GM23338 (cell line): ENCODE measurements at regions not wholly inside any gene's neighbourhood (a gene's known extent, or its start where the extent isn't known, plus 50 kb on each side); places are given as distances from the start of the nearest gene placed in this dataset.

ENCODE experiments used
- ATAC-seq: fragments of 200-7000 bp; cut with Tn5 transposase; 3 replicates; pipeline ENCODE4 v1.9.1; 2020
- DNase-seq: peaks from one replicate; pipeline ENCODE4 v3.0.0-alpha.2; 2015; ENCODE audit warnings: low spot score
- H2AFZ ChIP-seq: fragments of 200-600 bp; sonication (generic); 2 replicates; pipeline ENCODE4 v1.8.0; 2016; ENCODE audit warnings: antibody characterized with exemption, mild to moderate bottlenecking, moderate library complexity
- H3F3A ChIP-seq: fragments of 200-600 bp; sonication (generic); replicated peaks from 2 replicates; pipeline ENCODE4 v1.8.0; 2017; ENCODE audit warnings: antibody characterized with exemption, mixed run types, low read depth
- H3K27ac ChIP-seq: fragments of 200-600 bp; sonication (generic); 2 replicates; pipeline ENCODE4 v1.6.1; 2016; ENCODE audit warnings: low read depth
- H3K27me3 ChIP-seq: fragments of 200-600 bp; sonication (generic); 2 replicates; pipeline ENCODE4 v1.8.0; 2016; ENCODE audit warnings: mild to moderate bottlenecking, mixed run types, moderate library complexity; ENCODE audit not compliant: insufficient read depth
- H3K36me3 ChIP-seq: fragments of 200-600 bp; sonication (generic); 2 replicates; pipeline ENCODE4 v1.8.0; 2016; ENCODE audit warnings: mild to moderate bottlenecking; ENCODE audit not compliant: insufficient read depth
- H3K4me1 ChIP-seq: fragments of 200-600 bp; sonication (generic); 2 replicates; pipeline ENCODE4 v1.8.0; 2016; ENCODE audit warnings: mild to moderate bottlenecking, moderate library complexity; ENCODE audit not compliant: insufficient read depth
- H3K4me2 ChIP-seq: fragments of 200-600 bp; sonication (generic); 2 replicates; pipeline ENCODE4 v1.7.1; 2017; ENCODE audit warnings: mixed run types
- H3K4me3 ChIP-seq: fragments of 200-600 bp; sonication (generic); 2 replicates; pipeline ENCODE4 v1.6.1; 2016; ENCODE audit warnings: mixed run types
- H3K79me2 ChIP-seq: fragments of 200-600 bp; sonication (generic); replicated peaks from 2 replicates; pipeline ENCODE4 v1.8.0; 2017; ENCODE audit warnings: mild to moderate bottlenecking; ENCODE audit not compliant: insufficient read depth
- H3K9me2 ChIP-seq: fragments of 200-600 bp; sonication (generic); 2 replicates; pipeline ENCODE4 v1.8.0; 2017; ENCODE audit not compliant: insufficient read depth
- H4K20me1 ChIP-seq: fragments of 200-600 bp; sonication (generic); replicated peaks from 2 replicates; pipeline ENCODE4 v1.8.0; 2017; ENCODE audit warnings: mild to moderate bottlenecking; ENCODE audit not compliant: insufficient read depth
- H3K27ac Mint-ChIP-seq: 2 replicates; pipeline ENCODE4 v1.8.0; 2020; ENCODE audit warnings: inconsistent platforms, mild to moderate bottlenecking, moderate library complexity, mixed read lengths
- H3K27me3 Mint-ChIP-seq: 3 replicates; pipeline ENCODE4 v1.8.0; 2022; ENCODE audit warnings: low read depth, mild to moderate bottlenecking, moderate library complexity, mixed read lengths, inconsistent platforms; ENCODE audit not compliant: insufficient read depth, poor library complexity
- H3K36me3 Mint-ChIP-seq: 3 replicates; pipeline ENCODE4 v1.8.0; 2021; ENCODE audit warnings: low read depth, mild to moderate bottlenecking, inconsistent platforms, moderate library complexity, mixed read lengths
- H3K4me1 Mint-ChIP-seq: 3 replicates; pipeline ENCODE4 v1.8.0; 2020; ENCODE audit warnings: mild to moderate bottlenecking, inconsistent platforms, mixed read lengths
- H3K4me3 Mint-ChIP-seq: 3 replicates; pipeline ENCODE4 v1.8.0; 2021; ENCODE audit warnings: moderate library complexity, mild to moderate bottlenecking, inconsistent platforms, mixed read lengths
- H3K9me3 Mint-ChIP-seq: 3 replicates; pipeline ENCODE4 v1.8.0; 2020; ENCODE audit warnings: moderate library complexity, mild to moderate bottlenecking, inconsistent platforms, mixed read lengths
- CREB1 ChIP-seq: fragments of 250-450 bp; sonication (Bioruptor Pico); IDR thresholded peaks from 2 replicates; pipeline ENCODE4 v1.5.0; 2020; ENCODE audit warnings: low read depth, mild to moderate bottlenecking, moderate library complexity
- CTCF ChIP-seq, 2 experiments: fragments of 200-600 bp in 1 of 2; sonication (generic) in 1 of 2; conservative IDR thresholded peaks; 2 replicates each; pipeline versions ENCODE4 v1.5.1 to v1.6.1; 2016 to 2017; ENCODE audit warnings: antibody characterized with exemption in 2 of 2, low read depth in 2 of 2, mild to moderate bottlenecking in 2 of 2, moderate library complexity in 1 of 2
- EZH2 ChIP-seq: fragments of 200-600 bp; sonication (generic); IDR thresholded peaks from one replicate; pipeline ENCODE4 v1.8.0; 2017; ENCODE audit warnings: antibody characterized with exemption, mild to moderate bottlenecking, low read depth; ENCODE audit not compliant: unreplicated experiment
- EZH2phosphoT487 ChIP-seq: fragments of 200-600 bp; sonication (generic); IDR thresholded peaks from one replicate; pipeline ENCODE4 v1.8.1; 2018; ENCODE audit warnings: antibody characterized with exemption; ENCODE audit not compliant: unreplicated experiment
- JUNB ChIP-seq: IDR thresholded peaks from one replicate; pipeline ENCODE4 v1.6.1; 2016; ENCODE audit warnings: antibody characterized with exemption; ENCODE audit not compliant: unreplicated experiment
- NANOG ChIP-seq: IDR thresholded peaks from 2 replicates; pipeline ENCODE4 v1.6.1; 2016; ENCODE audit warnings: antibody characterized with exemption, borderline replicate concordance
- STAT1 ChIP-seq: IDR thresholded peaks from one replicate; pipeline ENCODE4 v1.6.1; 2016; ENCODE audit warnings: antibody characterized with exemption; ENCODE audit not compliant: unreplicated experiment
- ZNF114 ChIP-seq: fragments of 250-450 bp; sonication (Bioruptor Pico); IDR thresholded peaks from 2 replicates; pipeline ENCODE4 v1.5.0; 2020; ENCODE audit warnings: mild to moderate bottlenecking, moderate library complexity
- ZNF462 ChIP-seq: fragments of 250-450 bp; sonication (Bioruptor Pico); IDR thresholded peaks from 2 replicates; pipeline ENCODE4 v1.5.0; 2020; ENCODE audit warnings: mild to moderate bottlenecking, moderate library complexity

DNA sequence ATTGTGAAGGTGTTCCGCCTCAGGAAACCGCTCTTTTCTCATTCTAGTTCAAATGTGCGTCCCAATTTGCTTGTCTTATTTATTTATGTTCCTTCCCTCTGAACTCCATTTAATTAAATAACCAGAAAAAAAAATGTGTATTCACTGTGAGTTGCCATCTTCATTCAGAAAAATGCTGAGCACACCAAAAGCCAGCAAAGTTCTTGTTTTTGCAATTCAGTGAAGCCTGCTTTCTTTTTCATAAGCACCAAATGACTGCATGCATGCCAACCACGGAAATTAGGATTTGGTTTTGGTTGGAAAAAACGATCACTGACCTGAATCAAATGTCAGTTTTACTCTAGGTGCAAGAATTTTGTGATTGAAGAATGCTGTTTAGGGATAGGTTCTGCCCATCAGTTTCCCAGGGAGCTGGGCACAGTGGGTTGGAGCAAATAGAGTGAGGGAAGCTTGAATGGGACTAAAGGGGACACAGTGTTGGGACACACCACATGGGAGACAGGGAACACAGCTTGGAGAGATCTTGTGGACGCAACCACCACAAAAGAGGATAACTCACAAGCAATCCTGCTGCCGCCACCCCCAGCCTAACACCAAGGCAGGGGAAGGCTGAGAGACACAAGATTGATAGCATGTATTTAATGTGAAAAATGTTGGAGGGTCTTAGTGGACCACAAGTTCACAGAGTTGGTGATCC lies 183.4 kb upstream of the GALNT2 start:
- peak overlapping the region; percentile 93 for H2AFZ ChIP-seq
- H3K9me3 Mint-ChIP-seq, result no peaks in the 10 kb centered on the region

More for the DNA sequence above, 183.4 kb upstream of the GALNT2 start:
- H3K36me3 ChIP-seq, result no peaks in the 10 kb centered on the region
- H3K79me2 ChIP-seq, result no peaks in the 10 kb centered on the region
- Mint-ChIP-seq H3K27me3 (no peaks in the 10 kb centered on the region), H3K36me3 (no peaks in the 10 kb centered on the region), H3K4me1 (peaks cover 2% of the 10 kb centered on the region; the same call in 1 of the 3 replicates), H3K27ac (no peak overlapping the region), H3K4me3 (no peak overlapping the region)
- no peak overlapping the region for H3K4me3 ChIP-seq
- H3K4me1 ChIP-seq, result no peaks in the 10 kb centered on the region
- H3F3A ChIP-seq, result no peaks in the 10 kb centered on the region
- no peak overlapping the region for H3K4me2 ChIP-seq
- no peaks in the 10 kb centered on the region for H3K9me2 ChIP-seq
- H4K20me1 ChIP-seq, result no peaks in the 10 kb centered on the region
- no peak overlapping the region for H3K27ac ChIP-seq
- ATAC-seq, result no peak
- H3K27me3 ChIP-seq, result no peaks in the 10 kb centered on the region
- DNase-seq, result no peak
- TF ChIP-seq ZNF114, result no peak
- no peak for TF ChIP-seq ZNF462
- TF ChIP-seq EZH2, result no peak
- TF ChIP-seq STAT1, result no peak
- TF ChIP-seq CREB1 (CRISPR knock-in tag), result no peak
- no peak for TF ChIP-seq CTCF (conservative IDR thresholded peaks at IDR 0.05; ENCODE audit: low read depth in 2 of 2)
- no peak for TF ChIP-seq NANOG
- no peak for TF ChIP-seq JUNB
- no peak for TF ChIP-seq EZH2phosphoT487
